ENCODE measurements at regions not wholly inside any gene's neighbourhood (a gene's known extent, or its start where the extent isn't known, plus 50 kb on each side); places are given as distances from the start of the nearest gene placed in this dataset.
"Not testable (repeated sequence)": the region's sequence is repeated elsewhere in the genome, so short reads cannot be mapped to it uniquely, and the experiment has no call there.

GRCh38 chr15:36183201-36183600 is 396.2 kb upstream of the CDIN1 start:
- Mint-ChIP-seq H3K4me1 (no peaks in the 10 kb centered on the region), H3K4me3 (no peak overlapping the region), H3K36me3 (no peaks in the 10 kb centered on the region), H3K9me3 (peaks cover 1% of the 10 kb centered on the region), H3K27ac (no peak overlapping the region), H3K27me3 (no peaks in the 10 kb centered on the region)
- no peak for ATAC-seq (ENCODE audit: low read depth)
- DNase-seq (ENCODE audit: low spot score in 2 of 2): no peak

- Mint-ChIP-seq H3K27ac (no peak overlapping the region), H3K36me3 (no peaks in the 10 kb centered on the region), H3K9me3 (peaks cover 1% of the 10 kb centered on the region), H3K27me3 (no peaks in the 10 kb centered on the region), H3K4me3 (no peak overlapping the region), H3K4me1 (no peaks in the 10 kb centered on the region)
- no peak for ATAC-seq (ENCODE audit: low read depth)
- DNase-seq (ENCODE audit: low spot score in 2 of 2): no peak
Measured at GRCh38 chr15:36185438-36185837, 394.0 kb upstream of the CDIN1 start.

- Mint-ChIP-seq H3K9me3 (peaks cover 3% of the 10 kb centered on the region), H3K36me3 (no peaks in the 10 kb centered on the region), H3K27me3 (no peaks in the 10 kb centered on the region), H3K4me1 (no peaks in the 10 kb centered on the region), H3K27ac (no peak overlapping the region), H3K4me3 (no peak overlapping the region)
- no peak for DNase-seq (ENCODE audit: low spot score in 2 of 2)
- no peak for ATAC-seq (ENCODE audit: low read depth)
Measured at GRCh38 chr15:36185845-36186244, 393.6 kb upstream of the CDIN1 start.

- H3K4me3 Mint-ChIP-seq: no peak overlapping the region
- no peak overlapping the region for H3K27ac Mint-ChIP-seq
- no peaks in the 10 kb centered on the region for H3K27me3 Mint-ChIP-seq
- no peaks in the 10 kb centered on the region for H3K36me3 Mint-ChIP-seq
- peaks cover 4% of the 10 kb centered on the region for H3K9me3 Mint-ChIP-seq
- DNase-seq (ENCODE audit: low spot score in 2 of 2) (no peak), ATAC-seq (ENCODE audit: low read depth) (no peak)
- H3K4me1 Mint-ChIP-seq: no peaks in the 10 kb centered on the region
Measured at GRCh38 chr15:36186376-36186775, 393.1 kb upstream of the CDIN1 start.

- no peak overlapping the region for H3K27ac Mint-ChIP-seq
- no peak for ATAC-seq (ENCODE audit: low read depth)
- H3K27me3 Mint-ChIP-seq: no peaks in the 10 kb centered on the region
- no peak overlapping the region for H3K4me3 Mint-ChIP-seq
- no peaks in the 10 kb centered on the region for H3K4me1 Mint-ChIP-seq
- H3K36me3 Mint-ChIP-seq: no peaks in the 10 kb centered on the region
- no peak for DNase-seq (ENCODE audit: low spot score in 2 of 2)
- peaks cover 4% of the 10 kb centered on the region for H3K9me3 Mint-ChIP-seq
Measured at GRCh38 chr15:36191459-36191858, 388.0 kb upstream of the CDIN1 start.

GRCh38 chr15:36195361-36196007 is 383.9 kb upstream of the CDIN1 start:
- H3K27me3 Mint-ChIP-seq; H3K36me3 Mint-ChIP-seq; ATAC-seq (ENCODE audit: low read depth); DNase-seq (ENCODE audit: low spot score in 2 of 2); H3K27ac Mint-ChIP-seq; H3K4me3 Mint-ChIP-seq; H3K9me3 Mint-ChIP-seq; H3K4me1 Mint-ChIP-seq: not testable (repeated sequence)

GRCh38 chr15:36208868-36209582 is 370.4 kb upstream of the CDIN1 start:
- no peaks in the 10 kb centered on the region for H3K36me3 Mint-ChIP-seq
- H3K27me3 Mint-ChIP-seq: no peaks in the 10 kb centered on the region
- no peak overlapping the region for H3K27ac Mint-ChIP-seq
- H3K9me3 Mint-ChIP-seq: peaks cover 4% of the 10 kb centered on the region
- DNase-seq (ENCODE audit: low spot score in 2 of 2): no peak
- H3K4me1 Mint-ChIP-seq: no peaks in the 10 kb centered on the region
- H3K4me3 Mint-ChIP-seq: no peak overlapping the region
- ATAC-seq (ENCODE audit: low read depth): no peak

GRCh38 chr15:36210426-36210825 is 369.0 kb upstream of the CDIN1 start:
- Mint-ChIP-seq H3K4me1 (no peaks in the 10 kb centered on the region), H3K4me3 (no peak overlapping the region), H3K27ac (no peak overlapping the region), H3K9me3 (peaks cover under 1% of the 10 kb centered on the region), H3K27me3 (no peaks in the 10 kb centered on the region), H3K36me3 (no peaks in the 10 kb centered on the region)
- no peak for ATAC-seq (ENCODE audit: low read depth)
- DNase-seq (ENCODE audit: low spot score in 2 of 2): no peak

GRCh38 chr15:36218322-36218721 is 361.1 kb upstream of the CDIN1 start:
- Mint-ChIP-seq H3K4me3 (no peak overlapping the region), H3K27me3 (no peaks in the 10 kb centered on the region), H3K4me1 (no peaks in the 10 kb centered on the region), H3K36me3 (no peaks in the 10 kb centered on the region), H3K27ac (no peak overlapping the region), H3K9me3 (peaks cover 5% of the 10 kb centered on the region)
- ATAC-seq (ENCODE audit: low read depth) (no peak), DNase-seq (ENCODE audit: low spot score in 2 of 2) (no peak)

- H3K9me3 Mint-ChIP-seq: peaks cover 5% of the 10 kb centered on the region
- DNase-seq (ENCODE audit: low spot score in 2 of 2): no peak
- no peak overlapping the region for H3K27ac Mint-ChIP-seq
- no peaks in the 10 kb centered on the region for H3K36me3 Mint-ChIP-seq
- H3K27me3 Mint-ChIP-seq: no peaks in the 10 kb centered on the region
- no peak overlapping the region for H3K4me3 Mint-ChIP-seq
- no peaks in the 10 kb centered on the region for H3K4me1 Mint-ChIP-seq
- no peak for ATAC-seq (ENCODE audit: low read depth)
Measured at GRCh38 chr15:36218991-36219390, 360.4 kb upstream of the CDIN1 start.

GRCh38 chr15:36221992-36222391 is 357.4 kb upstream of the CDIN1 start:
- Mint-ChIP-seq H3K9me3 (peaks cover 3% of the 10 kb centered on the region), H3K4me1 (no peaks in the 10 kb centered on the region), H3K27ac (no peak overlapping the region), H3K36me3 (no peaks in the 10 kb centered on the region), H3K27me3 (no peaks in the 10 kb centered on the region), H3K4me3 (no peak overlapping the region)
- ATAC-seq (ENCODE audit: low read depth) (no peak), DNase-seq (ENCODE audit: low spot score in 2 of 2) (no peak)

- Mint-ChIP-seq H3K27ac (no peak overlapping the region), H3K27me3 (no peaks in the 10 kb centered on the region), H3K4me3 (no peak overlapping the region), H3K4me1 (no peaks in the 10 kb centered on the region), H3K36me3 (no peaks in the 10 kb centered on the region), H3K9me3 (peaks cover 5% of the 10 kb centered on the region)
- no peak for ATAC-seq (ENCODE audit: low read depth)
- DNase-seq (ENCODE audit: low spot score in 2 of 2): no peak
Measured at GRCh38 chr15:36230776-36231175, 348.6 kb upstream of the CDIN1 start.

GRCh38 chr15:36232491-36232890 is 346.9 kb upstream of the CDIN1 start:
- ATAC-seq (ENCODE audit: low read depth) (no peak), DNase-seq (ENCODE audit: low spot score in 2 of 2) (no peak)
- no peak overlapping the region for H3K4me3 Mint-ChIP-seq
- H3K36me3 Mint-ChIP-seq: no peaks in the 10 kb centered on the region
- H3K27ac Mint-ChIP-seq: no peak overlapping the region
- no peaks in the 10 kb centered on the region for H3K27me3 Mint-ChIP-seq
- peaks cover 5% of the 10 kb centered on the region for H3K9me3 Mint-ChIP-seq
- H3K4me1 Mint-ChIP-seq: no peaks in the 10 kb centered on the region

GRCh38 chr15:36234743-36235142 is 344.7 kb upstream of the CDIN1 start:
- Mint-ChIP-seq H3K4me1 (no peaks in the 10 kb centered on the region), H3K36me3 (no peaks in the 10 kb centered on the region), H3K27ac (no peak overlapping the region), H3K9me3 (peaks cover 5% of the 10 kb centered on the region), H3K4me3 (no peak overlapping the region), H3K27me3 (no peaks in the 10 kb centered on the region)
- DNase-seq (ENCODE audit: low spot score in 2 of 2): no peak
- no peak for ATAC-seq (ENCODE audit: low read depth)

GRCh38 chr15:36235173-36235572 is 344.3 kb upstream of the CDIN1 start:
- Mint-ChIP-seq H3K4me1 (no peaks in the 10 kb centered on the region), H3K9me3 (peaks cover 5% of the 10 kb centered on the region), H3K36me3 (no peaks in the 10 kb centered on the region), H3K4me3 (no peak overlapping the region), H3K27ac (no peak overlapping the region), H3K27me3 (no peaks in the 10 kb centered on the region)
- DNase-seq (ENCODE audit: low spot score in 2 of 2): no peak
- ATAC-seq (ENCODE audit: low read depth): no peak
